Endodermal cell (in vitro differentiated cells): ENCODE measurements at regions not wholly inside any gene's neighbourhood (a gene's known extent, or its start where the extent isn't known, plus 50 kb on each side); places are given as distances from the start of the nearest gene placed in this dataset.

Experiments used
- DNase-seq: peaks from one replicate; pipeline ENCODE4 v3.0.0-alpha.2; 2017
- H3K27ac ChIP-seq: 2 replicates; pipeline ENCODE4 v1.5.1; 2013; ENCODE audit warnings: mild to moderate bottlenecking, low read depth, low read length, moderate library complexity
- H3K27me3 ChIP-seq: 2 replicates; pipeline ENCODE4 v1.6.1; 2013; ENCODE audit warnings: mild to moderate bottlenecking, low read length, moderate library complexity; ENCODE audit not compliant: insufficient read depth, control insufficient read depth, poor library complexity, severe bottlenecking
- H3K36me3 ChIP-seq: 2 replicates; pipeline ENCODE4 v1.7.0; 2013; ENCODE audit warnings: mild to moderate bottlenecking, low read length, moderate library complexity; ENCODE audit not compliant: control insufficient read depth, insufficient read depth
- H3K4me1 ChIP-seq: one replicate; pipeline ENCODE4 v1.7.0; 2013; ENCODE audit warnings: low read length; ENCODE audit not compliant: control insufficient read depth, insufficient read depth
- H3K4me3 ChIP-seq: 2 replicates; pipeline ENCODE4 v1.5.1; 2013; ENCODE audit warnings: mild to moderate bottlenecking, low read length, moderate library complexity
- H3K9ac ChIP-seq: 2 replicates; pipeline ENCODE4 v1.6.1; 2013; ENCODE audit warnings: mild to moderate bottlenecking, low read length, moderate library complexity; ENCODE audit not compliant: poor library complexity, severe bottlenecking; ENCODE audit errors: extremely low read depth
- H3K9me3 ChIP-seq: 2 replicates; pipeline ENCODE4 v1.6.1; 2013; ENCODE audit warnings: mild to moderate bottlenecking, low read length, moderate library complexity; ENCODE audit not compliant: control insufficient read depth
- H3K27ac Mint-ChIP-seq: 2 replicates; pipeline ENCODE4 v1.8.0; 2020; ENCODE audit warnings: mixed read lengths
- H3K27me3 Mint-ChIP-seq: 2 replicates; pipeline ENCODE4 v1.8.0; 2021; ENCODE audit warnings: mild to moderate bottlenecking, mixed read lengths; ENCODE audit not compliant: insufficient read depth
- H3K36me3 Mint-ChIP-seq: 2 replicates; pipeline ENCODE4 v1.8.0; 2020; ENCODE audit warnings: low read depth, mixed read lengths
- H3K4me1 Mint-ChIP-seq: 2 replicates; pipeline ENCODE4 v1.8.0; 2020; ENCODE audit warnings: mixed read lengths
- H3K4me3 Mint-ChIP-seq: 2 replicates; pipeline ENCODE4 v1.8.0; 2020; ENCODE audit warnings: mild to moderate bottlenecking, moderate library complexity, mixed read lengths
- H3K9me3 Mint-ChIP-seq: 2 replicates; pipeline ENCODE4 v1.8.0; 2020; ENCODE audit warnings: mild to moderate bottlenecking, mixed read lengths
- CTCF ChIP-seq: fragments of 200-600 bp; sonication (generic); conservative IDR thresholded peaks from 2 replicates; pipeline ENCODE4 v1.5.0; 2021; ENCODE audit warnings: antibody characterized with exemption, mild to moderate bottlenecking
- WGBS, 2 experiments: methylation state at CpG; one replicate each; pipeline versions ENCODE4 v1.1.5 to v1.1.7; 2013; ENCODE audit warnings: missing lambda C conversion rate in 2 of 2, mixed read lengths in 1 of 2; ENCODE audit not compliant: insufficient coverage in 1 of 2, insufficient read length in 1 of 2; 5-methylcytosine and 5-hydroxymethylcytosine counted together

GRCh38 chr10:3475367-3475766 lies 302.8 kb upstream of the PITRM1 start:
- TF ChIP-seq CTCF: no peak
- Histone ChIP-seq H3K36me3 (no peaks in the 10 kb centered on the region), H3K9ac (no peak overlapping the region), H3K4me1 (no peaks in the 10 kb centered on the region), H3K9me3 (no peaks in the 10 kb centered on the region), H3K4me3 (no peak overlapping the region), H3K27ac (no peak overlapping the region), H3K27me3 (no peaks in the 10 kb centered on the region)
- WGBS, 2 experiments: 90 to 95% methylated on average over 5 to 6 of the region's 6 CpGs
- no peaks in the 10 kb centered on the region for H3K27me3 Mint-ChIP-seq
- H3K4me1 Mint-ChIP-seq: peaks cover 9% of the 10 kb centered on the region
- H3K36me3 Mint-ChIP-seq: no peaks in the 10 kb centered on the region
- H3K27ac Mint-ChIP-seq: no peak overlapping the region
- no peak overlapping the region for H3K4me3 Mint-ChIP-seq
- DNase-seq: no peak
- H3K9me3 Mint-ChIP-seq: no peaks in the 10 kb centered on the region

GRCh38 chr10:3474266-3474665 lies 301.7 kb upstream of the PITRM1 start:
- Histone ChIP-seq H3K36me3 (no peaks in the 10 kb centered on the region), H3K9me3 (no peaks in the 10 kb centered on the region), H3K4me3 (no peak overlapping the region), H3K27ac (no peak overlapping the region), H3K9ac (no peak overlapping the region), H3K27me3 (no peaks in the 10 kb centered on the region), H3K4me1 (no peaks in the 10 kb centered on the region)
- no peak for TF ChIP-seq CTCF
- H3K36me3 Mint-ChIP-seq: no peaks in the 10 kb centered on the region
- peaks cover 9% of the 10 kb centered on the region for H3K4me1 Mint-ChIP-seq
- WGBS, 2 experiments: 95 to 96% methylated on average over 3 to 6 of the region's 8 CpGs
- no peak overlapping the region for H3K27ac Mint-ChIP-seq
- H3K9me3 Mint-ChIP-seq: no peaks in the 10 kb centered on the region
- H3K4me3 Mint-ChIP-seq: no peak overlapping the region
- no peak for DNase-seq
- H3K27me3 Mint-ChIP-seq: no peaks in the 10 kb centered on the region

- Histone ChIP-seq H3K9ac (no peak overlapping the region), H3K4me3 (no peak overlapping the region), H3K9me3 (no peaks in the 10 kb centered on the region), H3K27me3 (no peaks in the 10 kb centered on the region), H3K36me3 (no peaks in the 10 kb centered on the region), H3K4me1 (no peaks in the 10 kb centered on the region), H3K27ac (no peak overlapping the region)
- Mint-ChIP-seq H3K27ac (no peak overlapping the region), H3K9me3 (no peaks in the 10 kb centered on the region), H3K36me3 (no peaks in the 10 kb centered on the region), H3K27me3 (no peaks in the 10 kb centered on the region), H3K4me1 (peaks cover 17% of the 10 kb centered on the region), H3K4me3 (no peak overlapping the region)
- DNase-seq: no peak
- 94 to 95% methylated on average over 9 of the region's 9 CpGs for WGBS, 2 experiments
- no peak for TF ChIP-seq CTCF
Measured at GRCh38 chr10:3473271-3473670, 300.7 kb upstream of the PITRM1 start.
